GM23338 (cell line): ENCODE measurements at regions not wholly inside any gene's neighbourhood (a gene's known extent, or its start where the extent isn't known, plus 50 kb on each side); places are given as distances from the start of the nearest gene placed in this dataset.

Experiments used
- CREB1 ChIP-seq: fragments of 250-450 bp; sonication (Bioruptor Pico); IDR thresholded peaks from 2 replicates; pipeline ENCODE4 v1.5.0; 2020; ENCODE audit warnings: low read depth, mild to moderate bottlenecking, moderate library complexity
- CTCF ChIP-seq, 2 experiments: fragments of 200-600 bp in 1 of 2; sonication (generic) in 1 of 2; conservative IDR thresholded peaks; 2 replicates each; pipeline versions ENCODE4 v1.5.1 to v1.6.1; 2016 to 2017; ENCODE audit warnings: antibody characterized with exemption in 2 of 2, low read depth in 2 of 2, mild to moderate bottlenecking in 2 of 2, moderate library complexity in 1 of 2
- EZH2phosphoT487 ChIP-seq: fragments of 200-600 bp; sonication (generic); IDR thresholded peaks from one replicate; pipeline ENCODE4 v1.8.1; 2018; ENCODE audit warnings: antibody characterized with exemption; ENCODE audit not compliant: unreplicated experiment
- REST ChIP-seq: IDR thresholded peaks from one replicate; pipeline ENCODE4 v1.6.1; 2018; ENCODE audit warnings: antibody characterized with exemption; ENCODE audit not compliant: unreplicated experiment

- TF ChIP-seq REST (no peak), EZH2phosphoT487 (no peak), CTCF (conservative IDR thresholded peaks at IDR 0.05; ENCODE audit: low read depth in 2 of 2) (no peak), CREB1 (CRISPR knock-in tag) (no peak)
Measured at GRCh38 chr5:171617266-171617665, 168.4 kb upstream of the SMIM23 start.
